DOHH2 (cell line): ENCODE measurements at regions not wholly inside any gene's neighbourhood (a gene's known extent, or its start where the extent isn't known, plus 50 kb on each side); places are given as distances from the start of the nearest gene placed in this dataset.
"Not testable (repeated sequence)": the region's sequence is repeated elsewhere in the genome, so short reads cannot be mapped to it uniquely, and the experiment has no call there.

ENCODE experiments used
- H3F3A ChIP-seq: fragments of 200-600 bp; sonication (generic), shearing (Covaris generic); 2 replicates; pipeline ENCODE4 v1.6.0; 2016; ENCODE audit warnings: antibody characterized with exemption, mild to moderate bottlenecking; ENCODE audit not compliant: control insufficient read depth, insufficient read depth
- H3K27ac ChIP-seq: fragments of 200-600 bp; sonication (generic); 2 replicates; pipeline ENCODE4 v1.5.1; 2014; ENCODE audit warnings: low read depth, mild to moderate bottlenecking, low read length, moderate library complexity
- H3K27me3 ChIP-seq: fragments of 200-600 bp; sonication (generic); 2 replicates; pipeline ENCODE4 v1.6.1; 2014; ENCODE audit warnings: mild to moderate bottlenecking, low read length, mixed read lengths; ENCODE audit not compliant: control insufficient read depth
- H3K36me3 ChIP-seq: fragments of 200-600 bp; sonication (generic); 2 replicates; pipeline ENCODE4 v1.6.1; 2014; ENCODE audit warnings: mild to moderate bottlenecking, low read length, moderate library complexity, mixed read lengths; ENCODE audit not compliant: control insufficient read depth
- H3K4me1 ChIP-seq: fragments of 200-600 bp; sonication (generic); 2 replicates; pipeline ENCODE4 v1.6.1; 2014; ENCODE audit warnings: mild to moderate bottlenecking, low read length, mixed read lengths; ENCODE audit not compliant: control insufficient read depth
- H3K4me2 ChIP-seq: fragments of 200-600 bp; sonication (generic); 2 replicates; pipeline ENCODE4 v1.6.0; 2014; ENCODE audit warnings: mild to moderate bottlenecking, low read length, moderate library complexity
- H3K4me3 ChIP-seq: fragments of 200-600 bp; sonication (generic); 2 replicates; pipeline ENCODE4 v1.5.1; 2014; ENCODE audit warnings: mild to moderate bottlenecking, low read length, mixed read lengths
- H3K79me2 ChIP-seq: fragments of 200-600 bp; sonication (generic); 2 replicates; pipeline ENCODE4 v1.6.1; 2014; ENCODE audit warnings: mild to moderate bottlenecking, low read length, mixed read lengths; ENCODE audit not compliant: control insufficient read depth
- H3K9me2 ChIP-seq: fragments of 200-600 bp; sonication (generic); replicated peaks from 2 replicates; pipeline ENCODE4 v1.6.1; 2014; ENCODE audit warnings: mild to moderate bottlenecking, low read length, mixed read lengths; ENCODE audit not compliant: control insufficient read depth
- H3K9me3 ChIP-seq: fragments of 200-600 bp; sonication (generic); 2 replicates; pipeline ENCODE4 v1.6.1; 2014; ENCODE audit warnings: antibody characterized with exemption, low read length, mixed read lengths; ENCODE audit not compliant: control insufficient read depth, insufficient read depth
- H4K20me1 ChIP-seq: fragments of 200-600 bp; sonication (generic); 2 replicates; pipeline ENCODE4 v1.6.0; 2014; ENCODE audit warnings: low read depth, mild to moderate bottlenecking, antibody characterized with exemption, low read length, moderate library complexity; ENCODE audit not compliant: control insufficient read depth, insufficient read depth

DNA sequence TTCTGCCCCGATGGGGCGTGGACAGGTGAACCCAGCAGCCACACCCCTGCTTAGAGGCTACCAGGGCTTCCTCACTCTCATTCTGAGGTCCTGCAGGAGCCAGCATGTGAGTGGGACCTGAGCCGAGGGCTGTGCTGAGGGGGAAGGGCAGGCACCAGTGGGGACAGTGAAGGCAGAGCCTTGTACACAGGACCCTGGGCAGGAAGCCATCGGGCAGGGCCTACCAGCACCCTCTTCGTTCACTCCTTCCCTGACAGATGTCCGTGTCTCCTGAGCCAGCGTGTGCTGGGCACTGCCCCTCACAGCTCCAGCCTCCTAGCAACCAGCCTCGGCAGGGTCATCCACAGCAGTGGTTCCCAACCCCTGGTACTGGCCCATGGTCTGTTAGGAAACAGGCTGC lies 5385.0 kb upstream of the TPTE start:
- H3K4me1 ChIP-seq, H3K9me3 ChIP-seq, H4K20me1 ChIP-seq, H3F3A ChIP-seq, H3K27ac ChIP-seq, H3K9me2 ChIP-seq, H3K27me3 ChIP-seq, H3K4me2 ChIP-seq, H3K79me2 ChIP-seq, H3K36me3 ChIP-seq, H3K4me3 ChIP-seq: not testable (repeated sequence)

DNA sequence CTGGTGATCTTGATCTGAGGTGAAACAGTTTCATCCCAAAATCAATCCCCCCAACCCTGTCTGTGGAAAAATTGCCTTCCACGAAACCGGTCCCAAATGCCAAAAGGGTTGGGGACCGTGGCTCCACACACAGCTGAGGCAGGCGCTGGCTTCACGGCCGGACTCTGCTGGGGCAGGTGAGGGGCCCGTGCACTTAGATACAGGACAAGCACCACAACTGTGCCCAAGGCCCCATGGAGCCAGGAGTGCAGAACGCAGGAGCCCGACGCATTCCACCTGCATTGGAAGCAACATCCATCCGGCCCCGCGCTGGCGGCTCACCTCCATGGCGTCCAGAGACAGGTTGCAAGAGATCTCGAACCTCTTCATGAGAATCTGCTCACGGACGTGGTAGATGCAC lies 5384.4 kb upstream of the TPTE start:
- not testable (repeated sequence) for H3K79me2 ChIP-seq, H3K9me2 ChIP-seq, H3K4me3 ChIP-seq, H4K20me1 ChIP-seq, H3K4me2 ChIP-seq, H3K36me3 ChIP-seq, H3K27ac ChIP-seq, H3K27me3 ChIP-seq, H3F3A ChIP-seq, H3K4me1 ChIP-seq, H3K9me3 ChIP-seq

DNA sequence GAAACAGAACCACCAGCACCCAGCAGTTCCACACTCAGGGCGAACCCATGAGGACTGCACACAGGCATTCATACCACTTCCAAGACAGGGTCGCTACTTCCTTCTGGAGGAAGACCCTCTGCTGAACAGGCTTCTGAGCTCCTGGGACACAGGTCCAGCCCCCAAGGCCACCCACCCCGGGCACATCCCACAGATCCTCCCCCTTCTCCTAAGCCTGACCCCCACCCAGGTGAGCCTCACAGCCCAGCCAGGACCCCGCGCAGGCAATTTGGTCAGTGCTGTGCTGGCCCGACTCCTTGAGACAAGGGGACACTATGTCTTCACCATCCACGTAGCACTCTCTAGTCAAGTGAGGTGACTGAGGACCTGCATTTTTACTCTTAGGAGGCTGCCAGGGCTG lies 5382.7 kb upstream of the TPTE start:
- not testable (repeated sequence) for H3K27ac ChIP-seq, H3K79me2 ChIP-seq, H3K4me1 ChIP-seq, H3K36me3 ChIP-seq, H3K27me3 ChIP-seq, H3K9me3 ChIP-seq, H3F3A ChIP-seq, H4K20me1 ChIP-seq, H3K4me2 ChIP-seq, H3K4me3 ChIP-seq, H3K9me2 ChIP-seq

DNA sequence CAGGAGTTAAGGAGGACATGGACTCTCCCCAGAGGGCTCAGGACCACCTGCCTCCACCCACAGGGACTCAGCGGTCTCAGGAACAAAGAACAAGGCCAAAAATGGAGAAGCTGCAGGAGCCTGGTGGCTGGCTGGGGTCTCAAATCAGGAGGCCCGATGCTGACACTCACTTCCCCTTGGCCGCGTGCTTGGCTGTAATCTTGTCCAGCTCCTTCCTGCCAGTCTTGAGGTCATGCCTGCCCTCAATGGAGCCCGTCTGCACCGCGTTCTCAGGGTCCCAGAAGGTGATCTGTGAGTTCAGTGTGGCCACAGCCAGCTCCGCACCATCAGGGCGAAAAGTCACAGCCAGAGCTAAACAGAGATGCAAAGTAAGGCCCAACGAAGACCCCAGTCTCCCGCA lies 5381.9 kb upstream of the TPTE start:
- not testable (repeated sequence) for H3K79me2 ChIP-seq, H3K9me2 ChIP-seq, H3K9me3 ChIP-seq, H3K27me3 ChIP-seq, H3F3A ChIP-seq, H3K27ac ChIP-seq, H3K4me3 ChIP-seq, H3K36me3 ChIP-seq, H3K4me1 ChIP-seq, H3K4me2 ChIP-seq, H4K20me1 ChIP-seq

DNA sequence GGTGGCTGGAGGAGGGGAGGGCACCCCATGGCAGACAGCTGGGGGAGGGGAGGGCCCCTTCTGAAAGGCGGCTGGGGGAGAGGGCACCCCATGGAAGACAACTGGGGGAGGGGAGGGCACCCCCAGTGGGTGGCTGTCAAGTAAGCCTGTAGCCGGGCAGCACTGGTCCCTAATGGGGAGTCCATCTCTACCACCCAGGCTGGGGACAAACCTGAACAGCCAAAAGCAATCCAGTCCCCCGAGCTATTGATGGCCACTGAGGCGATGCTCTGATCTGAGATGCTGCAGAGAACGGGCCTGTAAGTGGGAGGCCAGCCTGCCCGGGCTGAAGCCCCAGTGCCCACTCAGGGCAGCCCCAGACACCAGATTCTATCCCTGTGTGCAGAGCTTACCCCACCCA lies 5378.4 kb upstream of the TPTE start:
- not testable (repeated sequence) for H3K79me2 ChIP-seq, H3K9me2 ChIP-seq, H3K4me1 ChIP-seq, H3K27ac ChIP-seq, H3K4me2 ChIP-seq, H3F3A ChIP-seq, H3K4me3 ChIP-seq, H3K9me3 ChIP-seq, H3K36me3 ChIP-seq, H3K27me3 ChIP-seq, H4K20me1 ChIP-seq

DNA sequence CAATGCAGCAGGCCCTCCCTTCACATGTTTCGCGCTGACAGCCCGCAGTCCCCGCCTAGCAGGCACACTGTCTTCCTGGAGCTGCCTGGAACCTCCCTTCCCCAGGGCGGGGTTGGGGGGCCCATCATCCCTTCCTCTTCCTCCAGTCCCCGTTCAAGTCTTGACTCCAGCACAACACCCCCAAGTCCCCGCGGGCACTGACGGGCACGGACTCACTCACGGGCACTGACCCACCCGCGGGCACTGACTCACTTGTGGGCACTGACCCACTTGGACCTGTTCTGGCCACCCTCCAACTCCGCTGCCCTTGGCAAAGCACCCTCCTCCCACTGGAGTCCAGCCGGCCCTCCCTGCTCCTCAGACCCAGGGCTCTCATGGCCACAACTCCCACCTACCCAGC lies 5376.7 kb upstream of the TPTE start:
- not testable (repeated sequence) for H3K4me1 ChIP-seq, H3F3A ChIP-seq, H3K27ac ChIP-seq, H3K9me2 ChIP-seq, H3K27me3 ChIP-seq, H3K79me2 ChIP-seq, H3K9me3 ChIP-seq, H3K4me2 ChIP-seq, H3K4me3 ChIP-seq, H3K36me3 ChIP-seq, H4K20me1 ChIP-seq

DNA sequence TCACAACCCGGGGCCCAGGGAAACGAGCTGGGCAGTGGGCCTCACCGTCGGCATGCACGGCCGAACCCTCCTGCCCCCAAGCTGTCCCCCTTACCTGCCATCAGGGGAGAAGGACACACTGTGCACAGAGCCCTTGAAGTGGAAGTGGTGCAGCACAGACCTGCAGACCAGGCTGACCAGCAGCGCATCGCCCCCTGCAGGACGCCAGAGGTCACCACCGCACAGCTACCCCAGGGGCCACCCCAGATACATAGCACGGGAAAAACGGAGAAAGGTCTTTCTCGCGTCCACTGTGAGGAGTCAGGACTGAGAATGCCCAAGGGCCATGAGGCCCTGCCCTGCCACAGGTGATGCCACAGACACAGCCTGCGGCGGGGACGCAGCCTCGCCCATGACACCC lies 5373.7 kb upstream of the TPTE start:
- H3K36me3 ChIP-seq, H3K9me3 ChIP-seq, H3K4me1 ChIP-seq, H3K4me3 ChIP-seq, H3K27me3 ChIP-seq, H3K27ac ChIP-seq, H4K20me1 ChIP-seq, H3K4me2 ChIP-seq, H3F3A ChIP-seq, H3K9me2 ChIP-seq, H3K79me2 ChIP-seq: not testable (repeated sequence)

DNA sequence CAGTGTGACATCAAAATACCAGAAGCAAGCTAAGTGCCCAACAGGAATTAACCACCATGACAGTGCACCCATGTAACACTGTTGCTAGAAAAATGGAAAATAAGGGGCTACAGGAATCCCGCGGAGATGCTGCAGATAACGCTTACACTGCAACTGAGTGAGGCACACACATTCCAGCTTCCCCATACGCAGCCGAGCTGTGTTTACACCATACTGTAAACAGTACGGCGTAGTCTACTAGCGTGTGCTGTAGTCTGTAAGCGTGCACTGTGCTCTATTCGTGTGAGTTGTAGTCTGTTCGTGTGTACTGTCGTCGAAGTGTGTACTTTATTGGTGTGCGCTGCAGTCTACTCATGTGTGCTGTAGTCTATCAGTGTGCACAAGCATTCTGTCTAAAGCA lies 5372.2 kb upstream of the TPTE start:
- H3K9me3 ChIP-seq, H4K20me1 ChIP-seq, H3K4me1 ChIP-seq, H3K4me3 ChIP-seq, H3K27ac ChIP-seq, H3K4me2 ChIP-seq, H3K27me3 ChIP-seq, H3K36me3 ChIP-seq, H3K9me2 ChIP-seq, H3F3A ChIP-seq, H3K79me2 ChIP-seq: not testable (repeated sequence)
